ENCODE measurements at regions not wholly inside any gene's neighbourhood (a gene's known extent, or its start where the extent isn't known, plus 50 kb on each side); places are given as distances from the start of the nearest gene placed in this dataset.

- TF ChIP-seq CTCF (IDR thresholded peaks at IDR 0.05), result no peak
These were observed 367.9 kb upstream of the TNP1 start for GRCh38 chr2:217227794-217228193.

GRCh38 chr2:217225596-217225995, 365.7 kb upstream of the TNP1 start:
- no peak for TF ChIP-seq CTCF (IDR thresholded peaks at IDR 0.05)

GRCh38 chr2:217223222-217223930, 363.5 kb upstream of the TNP1 start:
- no peak for TF ChIP-seq CTCF (IDR thresholded peaks at IDR 0.05)

GRCh38 chr2:217222309-217222910, 362.5 kb upstream of the TNP1 start:
- no peak for TF ChIP-seq CTCF (IDR thresholded peaks at IDR 0.05)

GRCh38 chr2:217220228-217221013, 360.6 kb upstream of the TNP1 start:
- no peak for TF ChIP-seq CTCF (IDR thresholded peaks at IDR 0.05)

- TF ChIP-seq CTCF (IDR thresholded peaks at IDR 0.05), result no peak
These were observed 359.3 kb upstream of the TNP1 start for GRCh38 chr2:217219164-217219520.

- no peak for TF ChIP-seq CTCF (IDR thresholded peaks at IDR 0.05)
These were observed 358.7 kb upstream of the TNP1 start for GRCh38 chr2:217218269-217219163.
